ENCODE measurements at regions not wholly inside any gene's neighbourhood (a gene's known extent, or its start where the extent isn't known, plus 50 kb on each side); places are given as distances from the start of the nearest gene placed in this dataset.

GRCh38 chr9:82650368-82650767 lies 412.6 kb downstream of the RASEF start:
- H3K9me3 ChIP-seq (ENCODE audit: control insufficient read depth in 1 of 2, insufficient read depth in 1 of 2, low read depth in 1 of 2, low read length in 2 of 2), result peaks cover 0 to 3% of the 10 kb centered on the region in 2 experiments; a peak in 2 of 4 replicates
- no peaks in the 10 kb centered on the region for H4K20me1 ChIP-seq (ENCODE audit: insufficient read depth)
- RAD21 ChIA-PET (ENCODE audit: low non-redundant PET in 1 of 2, low total read pairs in 2 of 2, uncharacterized antibody in 2 of 2, unreplicated experiment in 2 of 2), result no interaction called here
- no peak overlapping the region for H3K4me2 ChIP-seq (ENCODE audit: low read length)
- no peak overlapping the region for H3K27ac ChIP-seq (ENCODE audit: low read depth, low read length)
- H3K27me3 ChIP-seq (ENCODE audit: insufficient read depth, low read length), result no peaks in the 10 kb centered on the region
- BruUV-seq (replicated peaks), result no TSS peak
- ATAC-seq, result no peak
- no peak for DNase-seq (ENCODE audit: low read depth, low spot score)
- intact Hi-C loops (cut with micrococcal nuclease), result no loop called here
- CTCF ChIA-PET, result no interaction called here
- TF ChIP-seq ELF1 (IDR thresholded peaks at IDR 0.05; ENCODE audit: borderline replicate concordance, low read depth) (no peak), EGR1 (IDR thresholded peaks at IDR 0.05; ENCODE audit: low read depth) (no peak), SIN3A (IDR thresholded peaks at IDR 0.05; ENCODE audit: low read depth) (no peak), EZH2phosphoT487 (IDR thresholded peaks at IDR 0.05; ENCODE audit: borderline replicate concordance) (no peak), ZFX (IDR thresholded peaks at IDR 0.05) (no peak), CEBPB (IDR thresholded peaks at IDR 0.05; ENCODE audit: low read depth) (no peak), POLR2A (IDR thresholded peaks at IDR 0.05; ENCODE audit: borderline replicate concordance, extremely low read depth, insufficient read depth, insufficient read length) (no peak)
- no peak overlapping the region for H3K9ac ChIP-seq (ENCODE audit: low read length)
- H3K79me2 ChIP-seq (ENCODE audit: insufficient read depth, low read length), result no peaks in the 10 kb centered on the region
- no peak overlapping the region for H3K4me3 ChIP-seq (replicated peaks in 1 of 2; ENCODE audit: low read depth in 1 of 2, low read length in 2 of 2)
- no peak overlapping the region for H2AFZ ChIP-seq (ENCODE audit: low read depth, low read length, poor library complexity, severe bottlenecking)
- POLR2A ChIA-PET, result no interaction called here
- no peaks in the 10 kb centered on the region for H3K4me1 ChIP-seq (ENCODE audit: control insufficient read depth in 1 of 2, insufficient read depth in 2 of 2, low read length in 2 of 2)
- no peaks in the 10 kb centered on the region for H3K36me3 ChIP-seq (ENCODE audit: control insufficient read depth in 1 of 2, insufficient read depth in 2 of 2, low read length in 2 of 2)
- no peaks in the 10 kb centered on the region for H3K9me2 ChIP-seq (ENCODE audit: insufficient read depth)

- BruUV-seq (replicated peaks), result no TSS peak
- intact Hi-C loops (cut with micrococcal nuclease), result no loop called here
- DNase-seq (ENCODE audit: low read depth, low spot score), result no peak
- H3K4me3 ChIP-seq (replicated peaks in 1 of 2; ENCODE audit: low read depth in 1 of 2, low read length in 2 of 2), result no peak overlapping the region
- no peak for ATAC-seq
- RAD21 ChIA-PET (ENCODE audit: low non-redundant PET in 1 of 2, low total read pairs in 2 of 2, uncharacterized antibody in 2 of 2, unreplicated experiment in 2 of 2), result no interaction called here
- no peak overlapping the region for H3K27ac ChIP-seq (ENCODE audit: low read depth, low read length)
- no peak overlapping the region for H3K4me2 ChIP-seq (ENCODE audit: low read length)
- no peaks in the 10 kb centered on the region for H3K36me3 ChIP-seq (ENCODE audit: control insufficient read depth in 1 of 2, insufficient read depth in 2 of 2, low read length in 2 of 2)
- no peaks in the 10 kb centered on the region for H3K9me2 ChIP-seq (ENCODE audit: insufficient read depth)
- H3K4me1 ChIP-seq (ENCODE audit: control insufficient read depth in 1 of 2, insufficient read depth in 2 of 2, low read length in 2 of 2), result no peaks in the 10 kb centered on the region
- H3K79me2 ChIP-seq (ENCODE audit: insufficient read depth, low read length), result no peaks in the 10 kb centered on the region
- no peak overlapping the region for H2AFZ ChIP-seq (ENCODE audit: low read depth, low read length, poor library complexity, severe bottlenecking)
- H3K27me3 ChIP-seq (ENCODE audit: insufficient read depth, low read length), result no peaks in the 10 kb centered on the region
- POLR2A ChIA-PET, result no interaction called here
- no peaks in the 10 kb centered on the region for H4K20me1 ChIP-seq (ENCODE audit: insufficient read depth)
- H3K9me3 ChIP-seq (ENCODE audit: control insufficient read depth in 1 of 2, insufficient read depth in 1 of 2, low read depth in 1 of 2, low read length in 2 of 2), result peaks cover 0 to 3% of the 10 kb centered on the region in 2 experiments; a peak in 2 of 4 replicates
- CTCF ChIA-PET, result no interaction called here
- no peak overlapping the region for H3K9ac ChIP-seq (ENCODE audit: low read length)
- no peak for TF ChIP-seq FOSL1 (IDR thresholded peaks at IDR 0.05; ENCODE audit: low read depth)
- no peak for TF ChIP-seq RAD21 (IDR thresholded peaks at IDR 0.05; ENCODE audit: low read depth)
- no peak for TF ChIP-seq JUND (IDR thresholded peaks at IDR 0.05)
- no peak for TF ChIP-seq EZH2 (IDR thresholded peaks at IDR 0.05)
- TF ChIP-seq REST (IDR thresholded peaks at IDR 0.05; ENCODE audit: low read depth), result no peak
- no peak for TF ChIP-seq ZNF274 (IDR thresholded peaks at IDR 0.05; ENCODE audit: low read depth, low read length)
- no peak for TF ChIP-seq ZFX (IDR thresholded peaks at IDR 0.05)
- TF ChIP-seq POLR2AphosphoS5 (IDR thresholded peaks at IDR 0.05; ENCODE audit: low read depth, low read length), result no peak
- no peak for TF ChIP-seq POLR2A (IDR thresholded peaks at IDR 0.05; ENCODE audit: borderline replicate concordance, extremely low read depth, insufficient read depth, insufficient read length)
- no peak for TF ChIP-seq CTCF (IDR thresholded peaks at IDR 0.05 in 2 of 3, conservative IDR thresholded peaks at IDR 0.05 in 1 of 3; ENCODE audit: borderline replicate concordance in 1 of 3, insufficient read depth in 1 of 3, low read depth in 2 of 3, low read length in 2 of 3)
- no peak for TF ChIP-seq CBX3 (IDR thresholded peaks at IDR 0.05; ENCODE audit: low read depth)
- no peak for TF ChIP-seq EGR1 (IDR thresholded peaks at IDR 0.05; ENCODE audit: low read depth)
- TF ChIP-seq SRF (IDR thresholded peaks at IDR 0.05; ENCODE audit: low read depth), result no peak
- TF ChIP-seq, protein P1, sequence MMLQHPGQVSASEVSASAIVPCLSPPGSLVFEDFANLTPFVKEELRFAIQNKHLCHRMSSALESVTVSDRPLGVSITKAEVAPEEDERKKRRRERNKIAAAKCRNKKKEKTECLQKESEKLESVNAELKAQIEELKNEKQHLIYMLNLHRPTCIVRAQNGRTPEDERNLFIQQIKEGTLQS (IDR thresholded peaks at IDR 0.05), result no peak
- no peak for TF ChIP-seq MAX (IDR thresholded peaks at IDR 0.05)
Observed at GRCh38 chr9:82651474-82651873, 411.5 kb downstream of the RASEF start.
